ENCODE measurements at regions not wholly inside any gene's neighbourhood (a gene's known extent, or its start where the extent isn't known, plus 50 kb on each side); places are given as distances from the start of the nearest gene placed in this dataset.

DNA sequence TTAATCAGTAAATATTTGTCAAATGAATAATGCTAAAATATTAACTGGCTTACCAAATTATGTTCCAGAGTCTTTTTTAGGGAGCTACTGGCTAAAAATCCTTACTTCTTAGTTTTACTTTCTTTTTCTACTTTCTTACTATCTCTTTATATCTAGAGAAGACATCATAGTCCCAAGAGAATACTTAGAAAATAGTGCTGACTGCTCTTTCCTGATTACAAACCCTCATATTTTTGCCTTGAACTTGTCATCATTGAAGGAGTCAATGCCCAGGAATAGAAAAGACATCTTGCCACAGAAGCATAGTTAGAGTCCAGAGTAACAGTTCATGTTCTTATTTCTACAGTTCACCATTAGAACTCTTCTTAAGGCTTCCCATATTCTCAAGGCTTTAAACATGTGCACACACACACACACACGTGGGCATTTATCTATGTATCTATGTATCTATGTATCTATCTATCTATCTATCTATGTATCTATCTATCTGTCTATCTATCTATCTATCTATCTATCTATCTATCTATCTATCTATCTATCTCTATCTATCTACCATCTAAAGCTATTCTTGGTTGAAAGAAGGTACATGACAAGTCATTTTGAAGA, 654.3 kb downstream of the ANXA1 start:
- DNase-seq (no peak), ATAC-seq (ENCODE audit: poor library complexity) (no peak)
- H3K9me3 ChIP-seq (ENCODE audit: control insufficient read depth in 1 of 2, insufficient read depth in 1 of 2, low read length in 2 of 2) = no peaks in the 10 kb centered on the region
- no peaks in the 10 kb centered on the region for H3K27me3 ChIP-seq (ENCODE audit: control insufficient read depth in 1 of 2, insufficient read depth in 2 of 2, low read length in 2 of 2)
- H3K4me3 Mint-ChIP-seq = no peak overlapping the region
- peaks cover 4% of the 10 kb centered on the region for H3K9me3 Mint-ChIP-seq
- no peak overlapping the region for H3K27ac Mint-ChIP-seq
- no peaks in the 10 kb centered on the region for H3K36me3 Mint-ChIP-seq (ENCODE audit: low read depth)
- TF ChIP-seq, protein P1, sequence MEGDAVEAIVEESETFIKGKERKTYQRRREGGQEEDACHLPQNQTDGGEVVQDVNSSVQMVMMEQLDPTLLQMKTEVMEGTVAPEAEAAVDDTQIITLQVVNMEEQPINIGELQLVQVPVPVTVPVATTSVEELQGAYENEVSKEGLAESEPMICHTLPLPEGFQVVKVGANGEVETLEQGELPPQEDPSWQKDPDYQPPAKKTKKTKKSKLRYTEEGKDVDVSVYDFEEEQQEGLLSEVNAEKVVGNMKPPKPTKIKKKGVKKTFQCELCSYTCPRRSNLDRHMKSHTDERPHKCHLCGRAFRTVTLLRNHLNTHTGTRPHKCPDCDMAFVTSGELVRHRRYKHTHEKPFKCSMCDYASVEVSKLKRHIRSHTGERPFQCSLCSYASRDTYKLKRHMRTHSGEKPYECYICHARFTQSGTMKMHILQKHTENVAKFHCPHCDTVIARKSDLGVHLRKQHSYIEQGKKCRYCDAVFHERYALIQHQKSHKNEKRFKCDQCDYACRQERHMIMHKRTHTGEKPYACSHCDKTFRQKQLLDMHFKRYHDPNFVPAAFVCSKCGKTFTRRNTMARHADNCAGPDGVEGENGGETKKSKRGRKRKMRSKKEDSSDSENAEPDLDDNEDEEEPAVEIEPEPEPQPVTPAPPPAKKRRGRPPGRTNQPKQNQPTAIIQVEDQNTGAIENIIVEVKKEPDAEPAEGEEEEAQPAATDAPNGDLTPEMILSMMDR (IDR thresholded peaks at IDR 0.05) = no peak
- ChIA-PET CTCF (no interaction called here), POLR2A (no interaction called here)
- H3K4me1 Mint-ChIP-seq (ENCODE audit: low read depth) = no peaks in the 10 kb centered on the region
- H3K27me3 Mint-ChIP-seq = no peaks in the 10 kb centered on the region
- no peaks in the 10 kb centered on the region for H3K4me1 ChIP-seq (ENCODE audit: insufficient read depth, low read length)
- no peak overlapping the region for H3K4me3 ChIP-seq (ENCODE audit: low read length)
- no peak overlapping the region for H3K27ac ChIP-seq (ENCODE audit: low read depth in 1 of 2, low read length in 2 of 2)
- no peaks in the 10 kb centered on the region for H3K36me3 ChIP-seq (ENCODE audit: insufficient read depth, low read length)
- intact Hi-C loops (cut with DNase I, micrococcal nuclease) = no loop called here

GRCh38 chr9:73806876-73807275, 655.2 kb downstream of the ANXA1 start:
- no peaks in the 10 kb centered on the region for H3K36me3 Mint-ChIP-seq (ENCODE audit: low read depth)
- H3K36me3 ChIP-seq (ENCODE audit: insufficient read depth, low read length) = no peaks in the 10 kb centered on the region
- ChIA-PET POLR2A (no interaction called here), CTCF (no interaction called here)
- H3K4me3 ChIP-seq (ENCODE audit: low read length) = no peak overlapping the region
- H3K4me1 ChIP-seq (ENCODE audit: insufficient read depth, low read length) = no peaks in the 10 kb centered on the region
- DNase-seq (no peak), ATAC-seq (ENCODE audit: poor library complexity) (no peak)
- no peaks in the 10 kb centered on the region for H3K9me3 ChIP-seq (ENCODE audit: control insufficient read depth in 1 of 2, insufficient read depth in 1 of 2, low read length in 2 of 2)
- TF ChIP-seq, protein P1 (IDR thresholded peaks at IDR 0.05) = no peak
- H3K4me1 Mint-ChIP-seq (ENCODE audit: low read depth) = no peaks in the 10 kb centered on the region
- no peaks in the 10 kb centered on the region for H3K27me3 Mint-ChIP-seq
- no peak overlapping the region for H3K27ac ChIP-seq (ENCODE audit: low read depth in 1 of 2, low read length in 2 of 2)
- H3K27me3 ChIP-seq (ENCODE audit: control insufficient read depth in 1 of 2, insufficient read depth in 2 of 2, low read length in 2 of 2) = no peaks in the 10 kb centered on the region
- intact Hi-C loops (cut with DNase I, micrococcal nuclease) = no loop called here
- H3K4me3 Mint-ChIP-seq = no peak overlapping the region
- no peak overlapping the region for H3K27ac Mint-ChIP-seq
- peaks cover 4% of the 10 kb centered on the region for H3K9me3 Mint-ChIP-seq

DNA sequence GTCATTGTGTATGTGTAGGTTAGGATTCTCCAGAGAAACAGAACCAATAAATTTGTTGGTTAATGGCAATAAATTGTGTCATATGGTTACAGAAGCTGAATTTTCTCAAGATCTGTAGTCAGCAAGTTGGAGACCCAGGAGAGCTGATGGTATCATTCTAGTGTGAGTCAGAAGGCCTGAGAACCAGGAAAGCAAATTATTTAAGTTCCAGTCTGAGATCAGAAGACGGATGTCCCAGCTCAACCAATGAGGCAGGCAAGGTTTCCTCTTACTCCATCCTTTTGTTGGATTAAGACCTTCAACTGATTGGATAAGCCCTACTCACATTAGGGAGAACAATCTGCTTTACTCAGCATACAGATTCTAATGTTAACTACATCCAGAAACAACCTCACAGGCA, 656.3 kb downstream of the ANXA1 start:
- Mint-ChIP-seq H3K9me3 (peaks cover 4% of the 10 kb centered on the region), H3K36me3 (ENCODE audit: low read depth) (no peaks in the 10 kb centered on the region), H3K4me1 (ENCODE audit: low read depth) (no peaks in the 10 kb centered on the region), H3K27ac (no peak overlapping the region), H3K27me3 (no peaks in the 10 kb centered on the region), H3K4me3 (no peak overlapping the region)
- Histone ChIP-seq H3K36me3 (ENCODE audit: insufficient read depth, low read length) (no peaks in the 10 kb centered on the region), H3K27me3 (ENCODE audit: control insufficient read depth in 1 of 2, insufficient read depth in 2 of 2, low read length in 2 of 2) (no peaks in the 10 kb centered on the region), H3K9me3 (ENCODE audit: control insufficient read depth in 1 of 2, insufficient read depth in 1 of 2, low read length in 2 of 2) (no peaks in the 10 kb centered on the region), H3K4me3 (ENCODE audit: low read length) (no peak overlapping the region), H3K4me1 (ENCODE audit: insufficient read depth, low read length) (no peaks in the 10 kb centered on the region), H3K27ac (ENCODE audit: low read depth in 1 of 2, low read length in 2 of 2) (no peak overlapping the region)
- TF ChIP-seq, protein P1 (IDR thresholded peaks at IDR 0.05) = no peak
- ATAC-seq (ENCODE audit: poor library complexity) (no peak), DNase-seq (no peak)
- intact Hi-C loops (cut with DNase I, micrococcal nuclease) = no loop called here
- CTCF ChIA-PET = no interaction called here
- POLR2A ChIA-PET = no interaction called here

All from CD4-positive, alpha-beta T cell (primary cell).